ENCODE measurements at regions not wholly inside any gene's neighbourhood (a gene's known extent, or its start where the extent isn't known, plus 50 kb on each side); places are given as distances from the start of the nearest gene placed in this dataset.
"Not testable (repeated sequence)": the region's sequence is repeated elsewhere in the genome, so short reads cannot be mapped to it uniquely, and the experiment has no call there.

DNA sequence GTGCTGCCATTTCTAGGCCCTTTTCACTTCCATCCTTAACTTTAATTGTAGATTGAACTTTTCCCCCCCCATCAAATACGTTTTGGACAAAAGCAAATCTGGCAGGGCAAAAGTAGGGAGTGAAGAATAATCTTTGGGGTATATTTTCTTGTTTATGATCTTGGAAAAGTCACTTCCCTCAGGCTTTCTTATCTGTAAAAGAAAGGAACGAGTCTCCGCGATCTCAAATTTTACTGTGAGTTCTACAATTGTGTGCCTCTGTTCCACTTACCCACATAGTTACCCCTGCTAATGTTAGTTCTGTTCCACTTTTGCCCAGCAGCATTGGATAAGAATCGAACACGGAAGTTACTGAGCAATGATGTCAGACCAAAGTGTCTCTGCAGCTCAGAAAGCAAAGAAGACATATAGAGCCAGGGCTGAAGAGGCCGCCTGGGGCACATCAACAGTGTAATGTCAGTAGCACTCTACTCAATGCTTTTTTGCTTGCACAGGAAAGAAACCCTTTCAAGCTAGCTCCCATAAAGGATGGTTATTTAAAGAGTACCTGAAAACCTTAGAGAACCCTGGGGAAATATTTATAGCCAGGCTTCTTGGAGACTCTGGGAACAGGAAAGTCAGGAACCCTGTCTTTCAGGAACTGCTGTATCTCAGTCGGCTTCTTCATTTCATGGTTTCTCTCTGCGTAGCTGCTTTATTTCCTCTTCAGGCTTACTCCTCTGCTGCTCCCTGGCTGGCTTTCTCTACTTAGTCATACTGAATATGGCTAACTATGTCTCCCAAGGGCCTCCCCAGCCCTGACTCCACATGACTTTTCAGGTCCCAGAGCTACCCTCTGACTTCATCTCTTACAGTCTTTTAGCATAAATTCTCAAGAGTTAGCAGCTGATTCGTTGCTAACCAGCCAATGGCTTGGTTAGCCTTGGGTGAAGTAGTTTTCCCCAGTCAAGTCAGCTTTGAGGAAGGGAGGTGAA, 123.7 kb upstream of the FAM3C start:
- no peak for DNase-seq

DNA sequence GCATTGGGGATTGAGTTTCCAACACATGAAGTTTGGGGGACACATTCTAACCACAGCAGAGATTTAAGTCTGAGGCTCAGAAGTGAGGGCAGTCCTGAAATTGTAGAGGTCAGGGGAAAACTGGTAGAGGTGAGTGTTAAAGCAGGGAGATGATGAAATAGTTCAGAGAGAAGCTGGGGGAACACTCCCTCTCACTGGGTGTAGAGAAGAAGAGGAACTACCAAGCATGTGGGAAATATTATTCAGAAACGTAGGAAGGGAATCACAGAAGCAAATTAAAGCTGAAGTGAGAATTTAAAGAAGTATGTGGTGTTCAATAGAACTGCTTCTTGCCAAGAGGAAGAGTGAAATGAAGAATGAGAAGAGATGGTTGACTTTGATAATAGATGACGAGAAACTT, 121.5 kb upstream of the FAM3C start:
- no peak for DNase-seq

DNA sequence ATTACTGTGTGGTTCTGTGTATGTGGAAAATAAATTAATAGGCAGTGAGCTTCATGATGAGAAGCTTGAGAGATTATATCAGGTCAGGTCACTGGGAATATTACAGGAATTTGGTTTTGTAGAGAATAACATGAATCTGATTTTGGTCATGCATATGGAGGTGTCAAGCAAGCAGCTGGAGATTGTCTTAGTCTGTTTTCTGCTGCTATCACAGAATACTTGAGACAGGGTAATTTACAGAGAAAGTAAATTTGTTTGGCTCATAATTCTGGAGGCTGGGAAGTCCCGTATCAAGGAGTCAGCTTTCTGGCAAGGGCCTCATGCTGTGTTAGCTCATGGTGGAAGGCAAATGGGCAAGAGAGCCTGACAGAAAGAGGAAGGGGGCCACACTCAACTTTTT, 120.7 kb upstream of the FAM3C start:
- no peak for DNase-seq

DNA sequence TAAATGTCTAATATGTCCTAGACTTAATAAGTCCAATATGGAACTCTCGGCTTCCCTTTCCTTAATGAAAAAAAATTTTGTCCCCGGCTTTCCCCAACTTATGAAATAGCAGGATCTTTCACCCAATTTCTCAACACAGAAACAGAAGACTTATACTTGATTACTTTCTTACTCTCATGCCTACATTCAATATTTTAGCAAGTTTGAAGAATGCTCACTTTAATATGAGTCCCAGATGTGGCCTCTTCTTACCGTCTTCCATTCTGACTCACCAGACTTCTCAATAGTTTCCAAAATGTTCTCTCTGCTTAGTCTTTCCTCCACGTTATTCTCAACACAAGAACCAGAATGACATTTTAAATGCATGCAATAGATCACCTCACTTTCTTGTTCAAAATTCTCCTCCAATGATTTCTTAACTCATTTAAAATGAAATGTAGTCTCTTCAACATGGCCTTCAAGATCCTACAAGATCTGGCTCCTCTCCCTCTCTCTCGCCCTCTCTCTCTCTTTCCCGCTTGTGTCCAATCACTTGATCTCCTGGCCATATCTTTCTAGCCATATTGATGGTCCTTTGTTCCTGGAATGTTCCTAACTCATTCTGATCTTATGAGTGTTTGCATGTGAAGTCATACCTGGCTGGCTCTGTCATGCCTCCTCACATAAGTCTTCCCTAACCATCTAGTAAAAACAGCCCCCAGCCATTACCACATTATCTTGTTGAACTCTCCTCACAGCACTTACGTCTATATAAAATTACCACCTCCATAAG, 119.7 kb upstream of the FAM3C start:
- DNase-seq: no peak

DNA sequence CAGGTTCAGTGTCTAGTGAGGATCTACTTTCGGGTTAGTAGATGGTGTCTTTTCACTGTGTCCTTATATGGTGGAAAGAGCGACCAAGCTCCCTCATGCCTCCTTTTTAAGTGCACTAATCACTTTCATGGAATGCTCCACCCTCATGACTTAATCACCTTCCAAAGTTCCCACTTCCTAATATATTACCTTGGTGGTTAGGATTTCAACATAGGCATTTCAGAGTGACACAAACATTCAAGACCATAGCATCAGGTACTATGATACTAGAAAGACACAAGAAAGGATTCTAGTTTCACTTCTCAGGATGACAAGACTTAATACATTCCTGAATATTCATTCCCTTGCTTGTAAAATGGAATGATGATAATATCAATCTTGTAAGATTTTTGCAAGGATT, 119.1 kb upstream of the FAM3C start:
- no peak for DNase-seq

DNA sequence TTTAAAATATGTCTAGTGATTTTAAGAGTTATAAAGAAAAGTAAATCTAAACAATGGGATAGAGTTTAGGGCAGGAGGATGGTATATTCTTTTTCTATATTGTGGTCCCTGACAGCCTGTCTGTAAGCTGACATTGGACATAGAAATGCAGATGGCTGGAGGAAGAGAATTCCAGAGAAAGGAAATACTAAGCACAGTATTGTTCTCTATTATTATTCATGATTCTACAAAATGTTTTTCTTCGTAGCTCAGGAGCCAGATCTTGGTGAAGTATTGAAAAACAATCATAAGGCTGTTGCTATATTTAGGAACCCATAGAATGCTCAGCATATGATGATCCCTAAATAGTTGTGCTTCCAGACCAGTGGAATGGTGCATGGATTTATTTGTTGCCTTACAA, 117.0 kb upstream of the FAM3C start:
- DNase-seq: no peak

DNA sequence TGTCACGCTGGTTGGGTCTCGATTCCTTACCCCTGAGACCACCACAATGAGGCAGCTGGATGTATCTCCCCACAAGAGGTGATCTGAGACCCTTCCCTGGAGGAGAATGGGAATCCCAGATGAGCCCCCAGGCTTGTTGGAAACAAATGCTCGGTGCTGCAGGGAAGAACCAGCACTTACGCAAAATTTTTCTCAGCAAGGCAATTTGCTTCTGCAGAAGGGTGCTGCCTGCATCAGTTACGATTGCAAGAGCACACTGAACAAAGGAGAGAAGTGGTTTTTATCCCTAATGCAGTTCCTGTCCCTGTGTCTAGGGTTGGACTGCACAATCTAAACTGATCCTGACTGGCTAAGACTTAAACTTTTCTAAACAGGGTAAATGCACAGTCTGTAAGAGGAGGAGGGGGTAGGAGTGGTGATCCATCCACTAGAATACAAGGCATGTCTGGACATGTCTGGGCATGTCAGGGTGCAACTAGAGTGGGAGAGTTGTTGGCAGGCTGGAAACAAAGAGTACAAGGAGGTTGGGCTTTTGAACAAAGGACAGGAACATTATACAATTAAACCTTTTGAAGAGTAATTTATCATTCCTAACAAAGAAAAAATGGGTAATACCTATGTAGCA, 114.9 kb upstream of the FAM3C start:
- no peak for DNase-seq

DNA sequence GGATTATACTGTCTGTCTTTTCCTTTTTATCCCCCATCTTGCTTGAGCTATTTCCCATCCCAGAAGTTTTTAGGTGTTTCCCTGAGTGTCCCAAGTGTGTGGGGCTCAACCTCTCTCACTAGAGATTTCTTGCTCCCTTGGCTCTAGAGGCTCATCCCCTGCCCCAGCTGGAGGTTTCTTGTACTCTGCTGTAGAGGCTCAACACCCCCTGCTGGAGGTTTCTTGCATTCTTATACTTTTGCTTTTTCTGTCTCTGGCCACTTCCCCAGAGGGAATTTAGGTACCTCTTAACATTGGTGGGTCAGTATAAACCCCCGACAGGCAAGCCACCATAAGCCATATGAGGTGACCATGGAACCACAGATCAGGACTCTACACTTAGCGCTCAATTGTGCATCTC, 114.2 kb upstream of the FAM3C start:
- DNase-seq: no peak

DNA sequence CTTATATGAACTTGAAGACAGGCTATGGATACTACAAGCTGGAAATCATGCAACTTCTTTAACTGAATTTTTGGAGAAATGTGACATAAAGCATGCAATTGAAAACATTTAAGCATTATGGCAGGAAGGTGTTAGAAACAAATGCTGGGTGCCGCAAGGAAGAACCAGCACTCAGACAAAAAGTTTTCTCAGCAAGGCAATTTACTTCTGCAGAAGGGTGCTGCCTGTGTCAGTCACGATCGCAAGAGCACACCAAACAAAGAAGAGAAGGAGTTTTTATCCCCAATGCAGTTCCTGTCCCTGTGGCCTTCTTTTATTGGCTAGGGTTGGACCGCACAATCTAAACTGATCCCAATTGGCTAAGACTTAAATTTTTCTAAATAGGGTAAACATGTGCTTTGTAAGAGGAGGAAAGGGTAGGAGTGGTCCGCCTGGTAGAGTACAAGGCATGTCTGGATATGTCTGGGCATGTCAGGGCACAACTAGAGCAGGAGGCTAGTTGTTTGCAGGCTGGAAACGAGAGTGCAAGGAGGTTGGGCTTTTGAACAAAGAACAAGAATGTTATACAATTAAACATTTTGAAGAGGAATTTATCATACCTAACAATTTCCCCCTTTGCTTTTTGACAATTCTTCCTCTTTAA, 109.6 kb upstream of the FAM3C start:
- DNase-seq: no peak

DNA sequence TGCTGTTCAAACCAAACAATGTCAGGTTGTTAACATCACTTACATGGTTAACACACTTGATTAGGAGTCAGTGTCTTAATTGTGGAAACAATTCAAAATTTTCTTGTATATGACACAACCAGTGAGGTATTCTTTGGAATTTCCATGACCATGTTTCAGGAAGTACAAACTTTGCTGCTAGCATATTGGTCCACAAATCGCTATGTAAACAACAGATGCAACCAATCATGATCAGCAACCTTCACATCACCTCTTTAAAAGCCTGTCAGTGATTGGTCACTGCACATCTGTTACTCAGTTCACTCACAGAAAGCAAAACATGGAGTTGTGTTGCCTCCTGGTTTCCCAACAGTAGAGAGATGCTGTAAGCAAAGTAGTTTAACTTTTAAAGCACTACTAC, 108.9 kb upstream of the FAM3C start:
- no peak for DNase-seq

DNA sequence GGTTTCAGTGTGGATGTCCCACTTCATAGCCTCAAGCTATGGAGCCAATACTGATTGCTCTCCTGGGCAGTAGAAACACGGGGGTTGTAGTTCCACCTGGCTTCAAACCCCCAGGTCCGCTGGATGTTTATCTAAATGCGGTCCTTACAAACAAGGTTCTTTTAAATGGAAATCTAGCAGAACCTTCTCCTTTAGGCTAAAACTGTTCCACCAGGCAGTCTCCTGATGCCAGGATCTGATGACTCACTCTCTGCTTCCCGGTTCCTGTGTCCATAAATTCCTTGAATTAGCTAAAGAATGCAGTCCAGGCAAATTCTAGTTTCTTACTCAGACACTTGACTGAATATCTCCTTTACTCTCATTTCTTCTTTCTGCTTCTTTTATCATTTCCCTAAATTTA, 108.4 kb upstream of the FAM3C start:
- DNase-seq: no peak

DNA sequence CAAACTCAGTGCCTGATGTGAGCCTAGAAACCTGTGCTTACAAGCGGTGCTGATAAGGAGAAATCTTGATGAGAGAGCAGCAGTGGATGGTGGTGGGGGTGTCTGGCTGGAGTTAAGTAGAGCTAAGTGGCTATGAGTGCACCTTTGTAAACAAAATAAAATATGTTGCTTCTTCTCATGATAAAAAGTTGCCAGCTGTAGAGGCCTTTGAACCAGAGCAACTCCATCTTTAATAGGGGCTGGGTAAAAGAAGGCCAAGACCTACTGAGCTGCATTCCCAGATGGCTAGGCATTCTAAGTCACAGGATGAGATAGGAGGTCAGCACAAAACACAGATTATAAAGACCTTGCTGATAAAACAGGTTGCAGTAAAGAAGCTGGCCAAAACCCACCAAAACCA, 107.6 kb upstream of the FAM3C start:
- DNase-seq: no peak

DNA sequence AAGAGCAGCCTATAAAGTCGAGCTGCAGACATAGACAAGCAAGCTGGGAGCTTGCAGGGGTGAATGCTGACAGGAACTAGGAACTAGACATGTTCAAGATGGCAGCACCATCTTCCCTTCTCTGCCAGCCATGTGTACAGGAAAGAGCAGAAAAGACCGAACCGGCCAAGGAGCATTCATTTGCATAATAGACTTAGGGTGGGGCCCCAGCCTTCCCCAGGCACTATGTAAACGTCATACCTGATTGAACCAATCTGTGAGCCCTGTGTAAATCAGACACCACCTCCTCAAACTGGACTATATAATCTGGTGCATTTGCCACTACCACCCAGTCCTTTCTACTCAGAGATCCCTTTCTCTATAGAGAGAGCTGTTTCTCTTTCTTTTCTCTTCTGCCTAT, 106.9 kb upstream of the FAM3C start:
- DNase-seq: no peak

DNA sequence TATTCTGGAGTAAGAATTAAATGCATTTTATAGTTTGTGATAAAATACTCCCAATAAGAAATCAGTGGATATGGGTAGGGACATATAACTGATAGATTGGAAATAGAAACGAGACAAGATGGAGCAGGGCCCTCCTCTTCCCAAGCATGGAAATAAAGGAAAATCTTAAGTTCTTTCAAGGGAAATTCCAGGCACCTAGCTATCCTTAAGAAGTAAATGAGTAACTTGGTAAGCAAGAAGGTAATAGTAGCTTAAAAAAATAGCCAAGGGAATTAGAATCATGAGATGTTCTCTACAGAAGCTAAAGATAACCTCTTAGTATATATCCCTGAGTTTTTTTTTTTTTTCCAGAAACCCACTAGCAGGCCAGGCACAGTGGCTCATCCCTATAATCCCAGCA, 105.5 kb upstream of the FAM3C start:
- DNase-seq: no peak

DNA sequence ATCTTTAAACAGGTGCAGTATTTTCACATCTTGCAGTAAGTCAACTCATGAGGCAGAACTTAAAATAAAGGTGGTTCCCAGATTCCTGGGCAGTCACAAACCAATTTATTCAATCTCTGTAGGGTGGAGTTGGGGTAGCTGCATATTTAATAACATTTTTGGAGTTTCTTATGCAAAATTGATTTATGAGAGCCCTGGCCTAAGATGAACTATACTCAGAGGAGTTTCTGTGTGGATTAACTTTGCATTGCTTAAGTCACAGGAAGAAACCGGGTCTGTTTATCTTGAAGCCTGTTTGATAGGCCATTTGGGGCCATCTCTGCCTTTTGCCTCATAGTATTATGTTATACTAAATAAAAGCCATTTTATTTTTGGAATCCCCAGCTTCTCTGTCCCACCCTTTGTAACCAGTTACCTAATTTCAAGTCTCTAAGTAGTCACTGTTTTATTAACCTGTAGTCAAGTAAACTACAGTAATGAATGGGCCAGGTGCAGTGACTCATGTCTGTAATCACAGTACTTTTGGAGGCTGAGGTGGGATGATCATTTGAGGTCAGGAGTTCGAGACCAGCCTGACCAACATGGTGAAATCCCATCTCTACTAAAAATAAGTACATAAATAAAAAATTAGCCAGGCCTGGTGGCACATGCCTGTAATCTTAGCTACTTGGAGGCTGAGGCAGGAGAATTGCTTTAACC, 104.4 kb upstream of the FAM3C start:
- no peak for DNase-seq

DNA sequence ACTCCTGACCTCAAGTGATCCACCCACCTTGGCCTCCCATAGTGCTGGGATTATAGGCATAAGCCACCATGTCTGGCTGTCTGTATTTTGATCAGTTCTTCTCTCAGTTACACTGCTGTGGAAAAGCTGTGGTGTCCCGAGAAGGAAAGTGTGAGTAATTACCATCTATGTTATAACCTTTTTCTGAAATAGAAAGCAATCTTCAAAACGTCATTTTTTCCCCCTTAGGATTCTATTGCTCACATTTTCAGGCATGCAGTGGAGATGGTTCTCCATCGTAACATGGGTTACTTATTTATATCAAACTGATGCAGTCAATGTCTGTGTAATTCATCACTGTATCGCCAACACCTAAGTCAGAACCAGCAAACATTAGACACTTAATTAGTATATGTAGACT, 103.5 kb upstream of the FAM3C start:
- no peak for DNase-seq

DNA sequence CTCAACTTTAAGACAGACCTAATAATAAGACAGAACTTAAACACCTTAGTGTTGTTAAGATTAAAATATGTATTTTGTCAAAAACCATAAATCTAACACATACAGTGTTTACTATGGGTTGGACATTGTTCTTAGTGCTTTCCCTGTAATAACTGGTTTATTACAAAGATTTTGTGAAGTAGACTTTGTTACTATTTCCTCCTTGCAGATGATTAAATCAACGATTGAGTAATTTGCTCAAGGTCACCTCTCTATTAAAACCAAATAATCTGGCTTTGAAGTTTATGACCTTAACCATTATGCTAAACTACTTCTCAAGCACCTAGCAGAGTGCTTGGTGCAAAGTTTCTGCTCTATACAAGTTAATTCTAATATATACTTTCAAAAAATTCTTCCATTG, 102.7 kb upstream of the FAM3C start:
- no peak for DNase-seq

DNA sequence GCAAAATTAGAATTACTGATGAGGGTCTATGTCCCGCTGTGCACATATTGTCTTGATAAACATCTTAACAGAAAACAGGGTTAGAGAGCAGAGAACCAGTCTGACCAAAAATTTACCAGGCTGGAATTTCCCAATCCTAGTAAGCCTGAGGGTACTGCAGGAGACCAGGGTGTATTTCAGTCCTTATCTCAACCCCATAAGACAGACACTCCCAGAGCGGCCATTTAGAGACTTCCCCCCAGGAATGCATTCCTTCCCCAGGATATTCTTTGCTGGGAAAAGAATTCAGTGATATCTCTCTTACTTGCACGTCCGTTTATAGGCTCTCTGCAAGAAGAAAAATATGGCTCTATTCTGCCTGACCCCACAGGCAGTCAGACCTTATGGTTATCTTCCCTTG, 101.4 kb upstream of the FAM3C start:
- not testable (repeated sequence) for DNase-seq

DNA sequence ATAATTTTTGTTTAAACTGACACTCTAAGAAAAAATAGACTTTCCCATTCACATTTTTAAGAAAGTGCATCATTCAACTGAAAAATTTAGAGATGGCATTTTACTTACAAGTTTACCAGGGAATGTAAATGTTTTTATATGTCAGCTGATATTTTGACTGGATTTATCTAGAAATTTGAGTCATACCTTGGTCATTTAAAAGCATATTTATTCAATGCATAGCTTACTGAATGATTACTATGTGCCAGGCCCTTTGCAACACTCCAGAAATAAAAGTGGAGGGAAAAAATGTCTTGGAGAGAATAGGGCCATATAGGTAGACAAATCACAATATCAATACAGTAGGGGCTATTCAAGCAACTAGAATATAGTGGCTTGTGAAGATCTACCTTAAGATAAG, 98.4 kb upstream of the FAM3C start:
- DNase-seq: no peak

DNA sequence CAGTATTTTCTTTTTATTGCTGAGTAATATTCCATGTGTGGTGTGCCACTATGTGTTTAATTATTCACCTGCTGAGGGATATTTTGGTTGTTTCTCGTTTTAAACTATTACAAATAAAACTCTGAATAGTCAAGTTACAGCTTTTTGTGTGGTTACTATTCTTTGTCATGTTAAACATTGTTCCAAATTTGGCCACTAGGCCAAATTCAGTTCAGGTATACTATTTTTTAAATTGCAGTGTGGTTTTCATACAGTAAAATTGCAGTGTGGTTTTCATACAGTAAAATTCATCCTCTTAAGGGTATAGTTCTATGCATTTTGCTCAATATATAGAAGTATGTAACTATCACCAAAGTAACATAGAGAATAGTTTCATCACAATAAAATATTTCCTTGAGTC, 97.4 kb upstream of the FAM3C start:
- DNase-seq: no peak

DNA sequence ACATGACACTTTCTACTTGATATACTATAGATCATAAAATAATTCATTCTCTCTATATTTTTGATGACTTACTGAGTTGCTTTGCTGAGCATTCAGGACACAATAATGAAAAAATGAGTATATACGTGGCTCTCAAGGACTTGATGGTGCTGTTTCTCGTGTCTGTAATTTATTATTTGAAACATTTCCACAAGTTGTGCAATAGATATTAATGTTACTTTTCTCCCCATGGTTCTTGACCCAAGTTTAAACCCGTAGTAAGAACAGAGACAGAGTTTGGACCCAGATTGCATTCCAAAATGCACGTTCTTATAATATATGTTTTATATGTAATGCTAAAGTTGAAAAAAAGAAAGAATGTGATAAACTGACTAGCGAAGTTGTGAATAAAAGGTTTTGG, 94.2 kb upstream of the FAM3C start:
- no peak for DNase-seq

DNA sequence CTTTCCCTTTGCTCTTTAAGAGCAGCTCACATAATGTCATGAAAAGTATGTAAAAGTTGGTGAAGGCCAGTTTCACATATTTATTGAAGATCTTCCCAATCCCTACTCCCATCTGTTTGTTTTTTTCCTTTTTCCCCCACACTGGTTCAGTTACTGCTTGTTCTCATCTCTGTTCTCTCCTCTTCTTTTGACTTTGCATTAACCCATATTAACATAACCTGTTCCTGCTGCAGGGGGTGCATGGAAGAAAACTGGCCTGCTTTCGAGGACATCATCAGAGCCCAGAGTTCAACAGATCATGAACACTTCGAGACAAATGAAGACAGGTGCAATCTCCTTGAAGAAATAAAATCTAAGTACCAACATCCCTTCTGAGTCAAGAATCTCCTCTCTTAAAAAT, 93.3 kb upstream of the FAM3C start:
- DNase-seq: no peak
